ENCODE measurements at regions not wholly inside any gene's neighbourhood (a gene's known extent, or its start where the extent isn't known, plus 50 kb on each side); places are given as distances from the start of the nearest gene placed in this dataset.
"Not testable (repeated sequence)": the region's sequence is repeated elsewhere in the genome, so short reads cannot be mapped to it uniquely, and the experiment has no call there.

GRCh38 chr12:45490232-45490881 is 239.1 kb upstream of the ARID2 start:
- no peaks in the 10 kb centered on the region for H3K27me3 Mint-ChIP-seq
- no peak overlapping the region for H3K4me3 Mint-ChIP-seq
- H3K27ac Mint-ChIP-seq, result no peak overlapping the region
- H3K36me3 Mint-ChIP-seq, result no peaks in the 10 kb centered on the region
- no peaks in the 10 kb centered on the region for H3K4me1 Mint-ChIP-seq (ENCODE audit: low read depth)
- peaks cover 5% of the 10 kb centered on the region for H3K9me3 Mint-ChIP-seq (ENCODE audit: low read depth)

DNA sequence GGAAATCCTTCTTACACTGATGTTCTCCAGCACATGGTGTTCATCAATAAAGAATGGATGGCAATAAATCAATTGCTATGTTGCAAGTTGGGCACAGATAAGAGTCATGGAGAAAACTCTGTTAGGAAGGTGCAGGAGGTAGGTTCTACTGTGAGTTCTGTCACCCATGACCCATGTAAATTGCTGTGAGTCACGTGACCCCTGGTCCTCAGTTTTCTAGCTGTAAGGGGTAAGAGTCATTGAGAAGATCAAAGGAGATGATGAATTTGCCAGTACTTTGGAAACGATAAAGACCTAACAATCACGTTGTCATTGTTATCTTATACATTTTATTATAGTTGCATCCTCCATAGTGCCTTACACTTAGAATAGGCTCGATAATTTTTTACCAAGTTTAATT is 235.2 kb upstream of the ARID2 start:
- H3K36me3 Mint-ChIP-seq, result peaks cover 2% of the 10 kb centered on the region
- H3K27ac Mint-ChIP-seq, result no peak overlapping the region
- peaks cover 4% of the 10 kb centered on the region for H3K27me3 Mint-ChIP-seq
- H3K9me3 Mint-ChIP-seq (ENCODE audit: low read depth), result peaks cover 14% of the 10 kb centered on the region
- H3K4me3 Mint-ChIP-seq, result no peak overlapping the region
- H3K4me1 Mint-ChIP-seq (ENCODE audit: low read depth), result no peaks in the 10 kb centered on the region

- H3K27ac Mint-ChIP-seq, result no peak overlapping the region
- peaks cover 2% of the 10 kb centered on the region for H3K36me3 Mint-ChIP-seq
- H3K27me3 Mint-ChIP-seq, result peaks cover 4% of the 10 kb centered on the region
- H3K4me1 Mint-ChIP-seq (ENCODE audit: low read depth), result no peaks in the 10 kb centered on the region
- no peak overlapping the region for H3K4me3 Mint-ChIP-seq
- H3K9me3 Mint-ChIP-seq (ENCODE audit: low read depth), result peaks cover 9% of the 10 kb centered on the region
Observed at GRCh38 chr12:45498645-45499044, 230.9 kb upstream of the ARID2 start.

- H3K4me3 Mint-ChIP-seq, result no peak overlapping the region
- H3K27me3 Mint-ChIP-seq, result no peaks in the 10 kb centered on the region
- no peaks in the 10 kb centered on the region for H3K9me3 Mint-ChIP-seq (ENCODE audit: low read depth)
- H3K36me3 Mint-ChIP-seq, result no peaks in the 10 kb centered on the region
- H3K4me1 Mint-ChIP-seq (ENCODE audit: low read depth), result no peaks in the 10 kb centered on the region
- H3K27ac Mint-ChIP-seq, result no peak overlapping the region
Observed at GRCh38 chr12:45502481-45503128, 226.9 kb upstream of the ARID2 start.

DNA sequence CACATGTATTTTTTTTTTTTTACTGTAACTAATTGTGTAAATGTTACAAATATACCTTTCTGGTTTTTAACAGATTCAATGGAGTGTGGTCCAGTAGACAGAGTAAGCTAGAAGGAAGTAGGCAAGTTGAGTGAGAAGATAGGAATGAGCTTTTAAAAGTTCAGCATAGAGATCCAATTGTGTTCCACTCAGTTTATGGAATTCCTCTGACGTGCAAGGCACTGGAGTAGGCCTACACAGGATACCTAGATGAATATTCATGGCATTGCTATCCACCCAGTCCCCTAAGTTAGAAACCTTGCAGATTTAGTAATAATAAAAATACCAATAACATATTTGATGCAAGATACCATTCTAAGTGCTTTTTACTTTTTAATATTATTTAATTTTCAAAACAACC is 225.6 kb upstream of the ARID2 start:
- no peak overlapping the region for H3K27ac Mint-ChIP-seq
- H3K27me3 Mint-ChIP-seq, result no peaks in the 10 kb centered on the region
- no peak overlapping the region for H3K4me3 Mint-ChIP-seq

DNA sequence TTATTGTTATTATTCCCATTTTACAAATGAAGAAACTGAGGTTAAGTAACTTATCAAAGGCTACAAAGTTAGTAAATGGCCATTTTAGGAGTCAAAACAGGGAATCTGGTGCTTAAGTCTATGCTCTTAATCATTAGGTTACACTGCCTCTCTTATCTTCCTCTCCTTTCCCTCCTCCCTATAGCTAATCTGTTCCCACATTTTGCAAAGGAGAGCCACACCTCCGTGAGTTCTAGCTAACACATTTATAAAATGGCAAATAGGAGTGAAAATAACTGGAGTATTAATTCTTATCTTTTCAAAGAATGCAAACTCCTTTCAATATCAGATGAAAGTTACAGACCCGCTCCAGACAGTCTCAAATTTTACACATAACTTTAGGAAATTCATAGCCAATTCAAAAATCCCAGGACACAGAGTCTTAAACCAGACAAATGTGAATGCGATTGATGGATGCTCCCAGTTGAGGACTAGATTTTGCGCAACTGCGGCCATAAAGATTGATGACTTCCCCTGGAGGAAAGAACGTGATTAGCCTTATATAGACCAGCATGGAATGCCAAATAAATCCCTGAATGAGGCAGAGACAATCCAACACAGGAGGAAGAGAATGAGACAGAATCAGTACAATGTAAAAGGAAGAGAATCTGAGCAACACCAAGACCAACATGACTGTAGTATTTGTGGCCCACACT is 225.0 kb upstream of the ARID2 start:
- Mint-ChIP-seq H3K9me3 (ENCODE audit: low read depth) (no peaks in the 10 kb centered on the region), H3K4me1 (ENCODE audit: low read depth) (no peaks in the 10 kb centered on the region), H3K4me3 (no peak overlapping the region), H3K27ac (no peak overlapping the region), H3K27me3 (no peaks in the 10 kb centered on the region), H3K36me3 (no peaks in the 10 kb centered on the region)

More for the DNA sequence above, 225.6 kb upstream of the ARID2 start:
- Mint-ChIP-seq H3K9me3 (ENCODE audit: low read depth) (no peaks in the 10 kb centered on the region), H3K36me3 (no peaks in the 10 kb centered on the region), H3K4me1 (ENCODE audit: low read depth) (no peaks in the 10 kb centered on the region)

DNA sequence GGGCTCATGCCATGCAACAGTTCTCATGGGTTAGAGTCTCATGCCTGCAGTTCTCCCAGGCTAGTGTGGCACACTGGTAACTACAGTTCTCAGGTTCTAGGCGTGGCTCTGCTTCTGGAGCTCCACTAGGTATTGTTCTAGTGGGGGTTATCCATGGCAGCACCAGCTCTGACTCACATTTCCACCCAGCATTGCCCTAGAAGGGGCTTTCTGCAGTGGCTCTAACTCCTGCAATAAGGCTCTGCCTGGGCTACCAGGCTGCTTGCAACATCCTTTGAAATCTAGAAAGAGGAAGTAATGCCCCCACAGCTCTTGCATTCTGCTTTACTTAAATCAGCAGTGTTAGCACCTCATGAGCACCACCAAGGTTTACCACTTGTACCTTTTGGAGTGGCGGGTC is 220.3 kb upstream of the ARID2 start:
- no peaks in the 10 kb centered on the region for H3K27me3 Mint-ChIP-seq
- no peak overlapping the region for H3K27ac Mint-ChIP-seq
- no peak overlapping the region for H3K4me3 Mint-ChIP-seq
- H3K4me1 Mint-ChIP-seq (ENCODE audit: low read depth), result no peaks in the 10 kb centered on the region
- no peaks in the 10 kb centered on the region for H3K9me3 Mint-ChIP-seq (ENCODE audit: low read depth)
- H3K36me3 Mint-ChIP-seq, result no peaks in the 10 kb centered on the region

GRCh38 chr12:45509621-45510020 is 219.9 kb upstream of the ARID2 start:
- no peaks in the 10 kb centered on the region for H3K9me3 Mint-ChIP-seq (ENCODE audit: low read depth)
- no peak overlapping the region for H3K27ac Mint-ChIP-seq
- no peaks in the 10 kb centered on the region for H3K36me3 Mint-ChIP-seq
- no peaks in the 10 kb centered on the region for H3K27me3 Mint-ChIP-seq
- H3K4me1 Mint-ChIP-seq (ENCODE audit: low read depth), result no peaks in the 10 kb centered on the region
- no peak overlapping the region for H3K4me3 Mint-ChIP-seq

- Mint-ChIP-seq H3K27ac (no peak overlapping the region), H3K36me3 (no peaks in the 10 kb centered on the region), H3K27me3 (no peaks in the 10 kb centered on the region), H3K4me3 (no peak overlapping the region), H3K4me1 (ENCODE audit: low read depth) (peaks cover 23% of the 10 kb centered on the region), H3K9me3 (ENCODE audit: low read depth) (no peaks in the 10 kb centered on the region)
Observed at GRCh38 chr12:45517381-45517780, 212.1 kb upstream of the ARID2 start.

- no peaks in the 10 kb centered on the region for H3K9me3 Mint-ChIP-seq (ENCODE audit: low read depth)
- H3K36me3 Mint-ChIP-seq, result no peaks in the 10 kb centered on the region
- peak overlapping the region; percentile 79 for H3K27ac Mint-ChIP-seq
- peaks cover 23% of the 10 kb centered on the region for H3K4me1 Mint-ChIP-seq (ENCODE audit: low read depth)
- H3K27me3 Mint-ChIP-seq, result no peaks in the 10 kb centered on the region
- H3K4me3 Mint-ChIP-seq, result peak overlapping the region; percentile 52
Observed at GRCh38 chr12:45518291-45519235, 210.9 kb upstream of the ARID2 start.

DNA sequence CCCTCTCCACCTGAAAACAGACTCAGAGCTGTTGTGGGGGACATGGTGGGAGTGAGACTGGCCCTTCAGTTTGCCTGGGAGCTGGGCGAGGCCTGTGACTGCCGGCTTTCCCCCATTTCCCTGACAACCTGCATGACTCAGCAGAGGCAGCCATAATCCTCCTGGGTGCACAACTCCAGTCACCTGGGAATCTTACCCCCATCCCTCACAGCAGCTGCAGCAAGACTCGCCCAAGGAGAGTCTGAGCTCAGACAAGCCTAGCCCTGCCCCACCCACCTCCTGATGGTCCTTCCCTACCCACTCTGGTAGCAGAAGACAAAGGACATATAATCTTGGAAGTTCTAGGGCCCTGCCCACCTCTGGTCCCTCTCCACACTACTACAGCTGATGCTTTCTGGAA is 207.3 kb upstream of the ARID2 start:
- Mint-ChIP-seq H3K4me3 (no peak overlapping the region), H3K4me1 (ENCODE audit: low read depth) (peaks cover 21% of the 10 kb centered on the region), H3K9me3 (ENCODE audit: low read depth) (peaks cover 16% of the 10 kb centered on the region), H3K27ac (no peak overlapping the region), H3K27me3 (no peaks in the 10 kb centered on the region), H3K36me3 (peaks cover 4% of the 10 kb centered on the region)

DNA sequence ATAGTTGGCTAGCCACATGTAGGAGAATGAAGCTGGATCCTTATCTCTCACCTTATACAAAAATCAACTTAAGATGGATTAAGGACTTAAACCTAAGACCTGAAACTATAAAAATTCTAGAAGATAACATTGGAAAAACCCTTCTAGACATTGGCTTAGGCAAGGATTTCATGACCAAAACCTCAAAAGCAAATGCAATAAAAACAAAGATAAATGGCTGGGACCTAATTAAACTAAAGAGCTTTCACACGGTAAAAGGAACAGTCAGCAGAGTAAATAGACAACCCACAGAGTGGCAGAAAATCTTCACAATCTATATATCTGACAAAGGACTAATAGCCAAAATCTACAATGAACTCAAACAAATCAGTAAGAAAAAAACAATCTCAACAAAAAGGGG is 202.7 kb upstream of the ARID2 start:
- not testable (repeated sequence) for H3K4me3 Mint-ChIP-seq, H3K27ac Mint-ChIP-seq
- peaks cover 28% of the 10 kb centered on the region for H3K9me3 Mint-ChIP-seq (ENCODE audit: low read depth)

GRCh38 chr12:45532113-45532512 is 197.4 kb upstream of the ARID2 start:
- Mint-ChIP-seq H3K9me3 (ENCODE audit: low read depth) (peaks cover 13% of the 10 kb centered on the region), H3K27me3 (peaks cover 8% of the 10 kb centered on the region), H3K4me3 (no peak overlapping the region)

More for the DNA sequence above, 202.7 kb upstream of the ARID2 start:
- not testable (repeated sequence) for H3K36me3 Mint-ChIP-seq; H3K4me1 Mint-ChIP-seq (ENCODE audit: low read depth); H3K27me3 Mint-ChIP-seq

GRCh38 chr12:45535610-45536180 is 193.8 kb upstream of the ARID2 start:
- Mint-ChIP-seq H3K4me3 (no peak overlapping the region), H3K27ac (no peak overlapping the region), H3K4me1 (ENCODE audit: low read depth) (no peaks in the 10 kb centered on the region), H3K36me3 (peaks cover 2% of the 10 kb centered on the region), H3K27me3 (peaks cover 8% of the 10 kb centered on the region), H3K9me3 (ENCODE audit: low read depth) (no peaks in the 10 kb centered on the region)

More at GRCh38 chr12:45532113-45532512, 197.4 kb upstream of the ARID2 start:
- no peaks in the 10 kb centered on the region for H3K4me1 Mint-ChIP-seq (ENCODE audit: low read depth)
- no peak overlapping the region for H3K27ac Mint-ChIP-seq
- H3K36me3 Mint-ChIP-seq, result peaks cover 4% of the 10 kb centered on the region
